ENCODE measurements at regions not wholly inside any gene's neighbourhood (a gene's known extent, or its start where the extent isn't known, plus 50 kb on each side); places are given as distances from the start of the nearest gene placed in this dataset.
A peak's percentile ranks its signal among the peaks of the same experiment; 100 is the strongest.

- Histone ChIP-seq H3K27me3 (ENCODE audit: insufficient read depth, poor library complexity, severe bottlenecking) (peaks cover 3% of the 10 kb centered on the region), H3K27ac (replicated peaks) (no peak overlapping the region), H3K4me3 (replicated peaks; ENCODE audit: insufficient read depth, low read length) (no peak overlapping the region)
- DNase-seq (ENCODE audit: low read depth in 1 of 2, low spot score in 1 of 2), result no peak
- TF ChIP-seq REST (IDR thresholded peaks at IDR 0.05; ENCODE audit: insufficient replicate concordance, low read depth), result no peak
- TF ChIP-seq SPI1 (IDR thresholded peaks at IDR 0.05; ENCODE audit: borderline replicate concordance, low read depth), result no peak
- TF ChIP-seq CTCF (IDR thresholded peaks at IDR 0.05; ENCODE audit: insufficient read depth, low read length), result no peak
- no peak for TF ChIP-seq POLR2AphosphoS5 (IDR thresholded peaks at IDR 0.05; ENCODE audit: low read depth)
- no peak for TF ChIP-seq GABPA (IDR thresholded peaks at IDR 0.05; ENCODE audit: low read depth)
These were observed 117.1 kb upstream of the IPO9 start for GRCh38 chr1:201711811-201712210.

GRCh38 chr1:201712387-201713085 lies 116.4 kb upstream of the IPO9 start:
- DNase-seq (ENCODE audit: low read depth in 1 of 2, low spot score in 1 of 2), result no peak
- Histone ChIP-seq H3K4me3 (replicated peaks; ENCODE audit: insufficient read depth, low read length) (no peak overlapping the region), H3K27ac (replicated peaks) (no peak overlapping the region), H3K27me3 (ENCODE audit: insufficient read depth, poor library complexity, severe bottlenecking) (peaks cover 3% of the 10 kb centered on the region)
- no peak for TF ChIP-seq REST (IDR thresholded peaks at IDR 0.05; ENCODE audit: insufficient replicate concordance, low read depth)
- TF ChIP-seq SPI1 (IDR thresholded peaks at IDR 0.05; ENCODE audit: borderline replicate concordance, low read depth), result no peak
- TF ChIP-seq GABPA (IDR thresholded peaks at IDR 0.05; ENCODE audit: low read depth), result no peak
- no peak for TF ChIP-seq CTCF (IDR thresholded peaks at IDR 0.05; ENCODE audit: insufficient read depth, low read length)
- no peak for TF ChIP-seq POLR2AphosphoS5 (IDR thresholded peaks at IDR 0.05; ENCODE audit: low read depth)

- no peak overlapping the region for H3K27ac ChIP-seq (replicated peaks)
- peaks cover 3% of the 10 kb centered on the region for H3K27me3 ChIP-seq (ENCODE audit: insufficient read depth, poor library complexity, severe bottlenecking)
- H3K4me3 ChIP-seq (replicated peaks; ENCODE audit: insufficient read depth, low read length), result no peak overlapping the region
- DNase-seq (ENCODE audit: low read depth in 1 of 2, low spot score in 1 of 2), result peak; percentile 21 to 79
- TF ChIP-seq SPI1 (IDR thresholded peaks at IDR 0.05; ENCODE audit: borderline replicate concordance, low read depth), result no peak
- TF ChIP-seq GABPA (IDR thresholded peaks at IDR 0.05; ENCODE audit: low read depth), result no peak
- TF ChIP-seq REST (IDR thresholded peaks at IDR 0.05; ENCODE audit: insufficient replicate concordance, low read depth), result no peak
- no peak for TF ChIP-seq CTCF (IDR thresholded peaks at IDR 0.05; ENCODE audit: insufficient read depth, low read length)
- TF ChIP-seq POLR2AphosphoS5 (IDR thresholded peaks at IDR 0.05; ENCODE audit: low read depth), result no peak
These were observed 115.7 kb upstream of the IPO9 start for GRCh38 chr1:201713086-201713810.

Measured in HL-60 (cell line).